Mesenchymal stem cell (in vitro differentiated cells and primary cell): ENCODE measurements at regions not wholly inside any gene's neighbourhood (a gene's known extent, or its start where the extent isn't known, plus 50 kb on each side); places are given as distances from the start of the nearest gene placed in this dataset.

Source experiments
- DNase-seq: peaks from one replicate; pipeline ENCODE4 v3.0.0-alpha.2; 2013
- H2AFZ ChIP-seq: one replicate; pipeline ENCODE4 v1.6.1; 2013; ENCODE audit warnings: low read depth, mild to moderate bottlenecking, control low read depth, inconsistent platforms, low read length, moderate library complexity
- H2AK5ac ChIP-seq: 2 replicates; pipeline ENCODE4 v1.6.1; 2013; ENCODE audit warnings: low read length, moderate library complexity, mild to moderate bottlenecking, inconsistent platforms; ENCODE audit not compliant: severe bottlenecking
- H2BK120ac ChIP-seq: one replicate; pipeline ENCODE4 v1.6.1; 2013; ENCODE audit warnings: low read depth, mild to moderate bottlenecking, inconsistent platforms, low read length, moderate library complexity
- H2BK12ac ChIP-seq, 2 experiments: one replicate each; pipeline ENCODE4 v1.6.1; 2013; ENCODE audit warnings: inconsistent platforms in 2 of 2, low read length in 2 of 2, mild to moderate bottlenecking in 2 of 2, moderate library complexity in 2 of 2, control low read depth in 1 of 2
- H2BK15ac ChIP-seq: one replicate; pipeline ENCODE4 v1.6.1; 2013; ENCODE audit warnings: mild to moderate bottlenecking, low read depth, inconsistent platforms; ENCODE audit not compliant: poor library complexity, severe bottlenecking
- H2BK5ac ChIP-seq: 2 replicates; pipeline ENCODE4 v1.6.1; 2013; ENCODE audit warnings: low read depth, mild to moderate bottlenecking, low read length, control low read depth, inconsistent platforms; ENCODE audit not compliant: poor library complexity, severe bottlenecking
- H3K14ac ChIP-seq, 2 experiments: one replicate each; pipeline ENCODE4 v1.6.1; 2013; ENCODE audit warnings: inconsistent platforms in 2 of 2, low read length in 2 of 2, control low read depth in 1 of 2, mild to moderate bottlenecking in 1 of 2, moderate library complexity in 1 of 2
- H3K18ac ChIP-seq, 2 experiments: one replicate each; pipeline ENCODE4 v1.6.1; 2013; ENCODE audit warnings: inconsistent platforms in 2 of 2, low read length in 2 of 2, control low read depth in 1 of 2, low read depth in 1 of 2, mild to moderate bottlenecking in 1 of 2
- H3K23ac ChIP-seq, 2 experiments: one replicate each; pipeline ENCODE4 v1.6.1; 2013; ENCODE audit warnings: inconsistent platforms in 2 of 2, low read length in 2 of 2, mild to moderate bottlenecking in 2 of 2, moderate library complexity in 2 of 2, control low read depth in 1 of 2
- H3K27ac ChIP-seq: 2 replicates; pipeline ENCODE4 v1.5.1; 2013; ENCODE audit warnings: mild to moderate bottlenecking, moderate library complexity, low read length, control low read depth, inconsistent platforms; ENCODE audit not compliant: poor library complexity, severe bottlenecking
- H3K27me3 ChIP-seq, 2 experiments: 2 replicates each; pipeline versions ENCODE4 v1.6.1 to v1.7.0; 2013; ENCODE audit warnings: low read length in 2 of 2, mild to moderate bottlenecking in 2 of 2, moderate library complexity in 2 of 2, control low read depth in 1 of 2, inconsistent platforms in 1 of 2; ENCODE audit not compliant: control insufficient read depth in 1 of 2, insufficient read depth in 1 of 2
- H3K36me3 ChIP-seq, 2 experiments: 2 replicates each; pipeline versions ENCODE4 v1.6.1 to v1.7.0; 2013; ENCODE audit warnings: low read length in 2 of 2, control low read depth in 1 of 2, inconsistent platforms in 1 of 2, low read depth in 1 of 2, mild to moderate bottlenecking in 1 of 2; ENCODE audit not compliant: insufficient read depth in 2 of 2, control insufficient read depth in 1 of 2
- H3K4ac ChIP-seq, 2 experiments: one replicate each; pipeline ENCODE4 v1.6.1; 2013; ENCODE audit warnings: inconsistent platforms in 2 of 2, low read length in 2 of 2, mild to moderate bottlenecking in 2 of 2, moderate library complexity in 2 of 2, control low read depth in 1 of 2, low read depth in 1 of 2
- H3K4me1 ChIP-seq: 2 replicates; pipeline ENCODE4 v1.6.1; 2013; ENCODE audit warnings: low read depth, low read length, control low read depth; ENCODE audit not compliant: control insufficient read depth, insufficient read depth
- H3K4me2 ChIP-seq: 2 replicates; pipeline ENCODE4 v1.6.1; 2013; ENCODE audit warnings: low read length, mild to moderate bottlenecking, inconsistent platforms; ENCODE audit not compliant: poor library complexity, severe bottlenecking
- H3K4me3 ChIP-seq, 2 experiments: 2 replicates each; pipeline versions ENCODE4 v1.5.1 to v1.7.0; 2013; ENCODE audit warnings: low read length in 2 of 2, mild to moderate bottlenecking in 2 of 2, control low read depth in 1 of 2, low read depth in 1 of 2; ENCODE audit not compliant: insufficient read depth in 1 of 2
- H3K79me1 ChIP-seq: replicated peaks from 2 replicates; pipeline ENCODE4 v1.6.1; 2013; ENCODE audit warnings: mild to moderate bottlenecking, control low read depth, low read length, inconsistent platforms; ENCODE audit not compliant: poor library complexity, severe bottlenecking
- H3K9ac ChIP-seq: 2 replicates; pipeline ENCODE4 v1.7.0; 2013; ENCODE audit warnings: mild to moderate bottlenecking, low read length, moderate library complexity
- H3K9me3 ChIP-seq: 2 replicates; pipeline ENCODE4 v1.7.0; 2013; ENCODE audit warnings: mild to moderate bottlenecking, low read length; ENCODE audit not compliant: control insufficient read depth
- H4K8ac ChIP-seq: one replicate; pipeline ENCODE4 v1.6.1; 2013; ENCODE audit warnings: inconsistent platforms, mild to moderate bottlenecking, low read length, moderate library complexity
- H4K91ac ChIP-seq: one replicate; pipeline ENCODE4 v1.6.1; 2013; ENCODE audit warnings: mild to moderate bottlenecking, low read length, inconsistent platforms
- WGBS: methylation state at CpG from one replicate; pipeline ENCODE4 v1.1.7; 2013; ENCODE audit warnings: mixed read lengths; 5-methylcytosine and 5-hydroxymethylcytosine counted together

DNA sequence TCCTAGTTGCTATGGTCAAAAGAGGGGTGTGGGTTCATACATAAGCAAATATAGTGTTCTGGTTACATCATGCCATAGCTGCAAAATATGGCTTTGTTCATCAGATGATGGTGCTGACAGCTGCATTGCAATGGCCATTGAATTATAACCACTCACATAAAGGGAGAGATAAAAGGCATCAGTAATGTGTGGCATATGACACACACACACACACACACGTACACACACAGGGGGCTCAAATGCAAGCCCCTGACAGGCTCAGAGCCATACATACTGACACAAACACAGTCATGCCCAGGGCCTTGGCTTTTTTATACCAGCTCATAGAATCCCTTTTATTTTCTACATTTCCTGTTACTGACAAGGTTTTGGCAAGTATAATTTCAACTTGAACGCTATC lies 698.9 kb downstream of the BCL11B start:
- Histone ChIP-seq H3K4ac (no peak overlapping the region), H2AK5ac (no peak overlapping the region), H2AFZ (no peak overlapping the region), H2BK5ac (no peak overlapping the region), H3K4me3 (no peak overlapping the region), H3K23ac (no peak overlapping the region), H2BK12ac (no peak overlapping the region), H3K9me3 (peaks cover 5% of the 10 kb centered on the region), H3K14ac (no peak overlapping the region), H3K4me1 (no peaks in the 10 kb centered on the region), H3K27ac (no peak overlapping the region), H2BK15ac (no peak overlapping the region), H3K79me1 (no peaks in the 10 kb centered on the region), H3K36me3 (no peaks in the 10 kb centered on the region), H3K18ac (no peak overlapping the region), H3K9ac (no peak overlapping the region), H2BK120ac (no peak overlapping the region), H4K8ac (no peak overlapping the region), H4K91ac (no peak overlapping the region), H3K4me2 (no peak overlapping the region), H3K27me3 (no peaks in the 10 kb centered on the region)
- 35% methylated on average over 1 of the region's 2 CpGs for WGBS
- no peak for DNase-seq

DNA sequence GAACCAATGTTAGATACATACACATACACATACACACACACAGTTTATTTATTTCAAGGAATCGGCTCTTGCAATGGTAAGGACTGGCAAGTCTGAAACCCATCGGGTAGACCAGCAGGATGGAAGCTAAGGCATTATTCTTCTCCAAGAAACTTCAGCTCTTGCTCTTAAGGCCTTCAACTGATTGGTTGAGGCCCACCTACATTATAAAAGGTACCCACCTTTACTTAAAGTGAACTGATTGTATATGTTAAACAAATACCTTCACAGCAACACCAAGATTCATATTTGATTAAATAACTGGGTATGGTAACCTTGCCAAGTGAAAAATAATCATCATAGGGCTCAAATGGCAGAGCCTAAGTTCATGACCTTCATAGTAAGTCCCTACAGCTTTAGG lies 695.5 kb downstream of the BCL11B start:
- Histone ChIP-seq H3K27ac (no peak overlapping the region), H2BK12ac (no peak overlapping the region), H2AFZ (no peak overlapping the region), H3K4me3 (no peak overlapping the region), H3K36me3 (no peaks in the 10 kb centered on the region), H2BK5ac (no peak overlapping the region), H2BK120ac (no peak overlapping the region), H3K14ac (no peak overlapping the region), H2AK5ac (no peak overlapping the region), H2BK15ac (no peak overlapping the region), H4K91ac (no peak overlapping the region), H3K4me2 (no peak overlapping the region), H4K8ac (no peak overlapping the region), H3K4ac (no peak overlapping the region), H3K79me1 (no peaks in the 10 kb centered on the region), H3K9ac (no peak overlapping the region), H3K18ac (no peak overlapping the region), H3K4me1 (no peaks in the 10 kb centered on the region), H3K23ac (no peak overlapping the region), H3K9me3 (peaks cover 3% of the 10 kb centered on the region), H3K27me3 (no peaks in the 10 kb centered on the region)
- whole genome bisulfite sequencing: 60% methylated on average over 2 of the region's 2 CpGs
- no peak for DNase-seq

DNA sequence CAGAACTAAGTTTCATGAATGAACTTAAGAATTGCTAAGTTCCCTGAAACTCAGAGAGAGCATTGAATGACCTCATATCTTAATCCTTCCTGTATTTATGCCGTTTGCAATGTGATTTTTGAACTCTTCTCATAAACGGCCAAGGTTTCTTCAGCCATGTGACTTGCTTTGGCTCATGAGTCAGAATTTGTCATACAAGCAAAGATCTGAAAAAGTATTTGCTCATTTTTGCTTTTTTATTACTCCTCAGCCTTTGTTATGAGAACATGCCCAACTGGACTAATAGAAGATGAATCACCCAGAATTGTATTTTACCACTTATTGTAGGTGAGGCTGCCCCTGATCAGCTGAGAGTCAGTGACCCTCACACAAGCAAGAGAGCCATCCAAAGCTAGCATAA lies 693.8 kb downstream of the BCL11B start:
- no peak overlapping the region for H3K4me2 ChIP-seq
- H3K27ac ChIP-seq: no peak overlapping the region
- no peak overlapping the region for H3K4ac ChIP-seq
- no peak overlapping the region for H4K91ac ChIP-seq
- H2BK15ac ChIP-seq: no peak overlapping the region
- no peaks in the 10 kb centered on the region for H3K79me1 ChIP-seq
- 30% methylated on average over 2 of the region's 2 CpGs for WGBS
- H2BK120ac ChIP-seq: no peak overlapping the region
- H3K14ac ChIP-seq: no peak overlapping the region
- no peak overlapping the region for H3K23ac ChIP-seq
- H3K36me3 ChIP-seq: no peaks in the 10 kb centered on the region
- H3K9ac ChIP-seq: peak overlapping the region; percentile 55
- H4K8ac ChIP-seq: no peak overlapping the region
- no peaks in the 10 kb centered on the region for H3K9me3 ChIP-seq
- H2BK5ac ChIP-seq: no peak overlapping the region
- no peak overlapping the region for H2AFZ ChIP-seq
- H3K4me3 ChIP-seq: no peak overlapping the region
- no peaks in the 10 kb centered on the region for H3K27me3 ChIP-seq
- no peak overlapping the region for H3K18ac ChIP-seq
- H2AK5ac ChIP-seq: no peak overlapping the region
- no peaks in the 10 kb centered on the region for H3K4me1 ChIP-seq
- H2BK12ac ChIP-seq: no peak overlapping the region
- no peak for DNase-seq

DNA sequence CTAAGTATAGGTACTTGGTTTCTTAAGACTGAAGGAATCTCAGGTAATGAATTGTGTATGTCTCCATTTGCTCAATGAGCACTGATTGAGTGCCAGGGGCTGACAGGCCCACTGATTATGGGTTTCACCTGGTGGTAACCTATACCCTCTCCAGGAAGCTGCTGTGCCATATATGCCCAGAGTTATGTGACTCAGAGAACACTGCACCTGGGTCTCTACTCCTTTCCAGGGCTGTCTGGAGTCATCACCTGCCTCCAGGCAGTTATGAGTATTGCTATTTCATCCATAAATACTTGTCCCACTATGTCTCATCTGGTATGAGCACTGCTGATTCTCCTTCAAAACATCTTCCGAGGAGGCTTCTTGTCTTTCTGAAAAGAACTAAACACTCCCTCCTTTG lies 692.9 kb downstream of the BCL11B start:
- 69% methylated on average over 1 of the region's 1 CpG for WGBS

More for the DNA sequence above, 692.9 kb downstream of the BCL11B start:
- Histone ChIP-seq H3K79me1 (no peaks in the 10 kb centered on the region), H4K91ac (no peak overlapping the region), H2BK120ac (no peak overlapping the region), H3K27ac (no peak overlapping the region), H3K4me2 (no peak overlapping the region), H2BK5ac (no peak overlapping the region), H2BK15ac (no peak overlapping the region), H3K36me3 (no peaks in the 10 kb centered on the region), H3K23ac (no peak overlapping the region), H3K4me3 (no peak overlapping the region), H3K18ac (no peak overlapping the region), H3K4me1 (no peaks in the 10 kb centered on the region), H3K9me3 (no peaks in the 10 kb centered on the region), H3K4ac (no peak overlapping the region), H2BK12ac (no peak overlapping the region), H3K14ac (no peak overlapping the region), H2AFZ (no peak overlapping the region), H3K9ac (no peak overlapping the region), H2AK5ac (no peak overlapping the region), H3K27me3 (no peaks in the 10 kb centered on the region), H4K8ac (no peak overlapping the region)
- DNase-seq: no peak
